Stimulated activated CD4-positive, alpha-beta T cell treated with anti-CD3 and anti-CD28 coated beads, Interleukin-4, amount 100 ng/mL, for 4 hours (primary cell): ENCODE measurements at regions not wholly inside any gene's neighbourhood (a gene's known extent, or its start where the extent isn't known, plus 50 kb on each side); places are given as distances from the start of the nearest gene placed in this dataset.
"Not testable (repeated sequence)": the region's sequence is repeated elsewhere in the genome, so short reads cannot be mapped to it uniquely, and the experiment has no call there.

Experiments
- DNase-seq, 2 experiments: peaks; one replicate each; pipeline ENCODE4 v3.0.0-alpha.2; 2020

DNA sequence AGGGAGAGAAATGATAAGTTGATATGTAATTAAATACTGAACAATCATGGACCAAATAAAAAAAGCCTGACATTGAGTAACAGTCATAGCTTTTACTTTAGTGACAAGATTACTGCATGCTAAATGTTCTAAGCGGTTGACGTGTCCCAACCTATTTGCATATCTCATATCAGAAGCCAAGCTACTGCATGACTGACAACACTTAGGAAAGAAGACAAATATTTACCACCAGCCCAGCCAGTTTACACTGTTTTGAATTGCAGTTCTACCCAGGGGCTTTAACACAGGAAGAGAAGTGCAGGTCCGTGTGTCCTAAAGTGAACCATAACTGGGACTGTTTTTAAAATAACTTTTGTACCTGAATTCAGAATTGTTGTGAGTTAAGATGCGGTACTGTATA lies 219.9 kb downstream of the PRDM9 start:
- no peak for DNase-seq

DNA sequence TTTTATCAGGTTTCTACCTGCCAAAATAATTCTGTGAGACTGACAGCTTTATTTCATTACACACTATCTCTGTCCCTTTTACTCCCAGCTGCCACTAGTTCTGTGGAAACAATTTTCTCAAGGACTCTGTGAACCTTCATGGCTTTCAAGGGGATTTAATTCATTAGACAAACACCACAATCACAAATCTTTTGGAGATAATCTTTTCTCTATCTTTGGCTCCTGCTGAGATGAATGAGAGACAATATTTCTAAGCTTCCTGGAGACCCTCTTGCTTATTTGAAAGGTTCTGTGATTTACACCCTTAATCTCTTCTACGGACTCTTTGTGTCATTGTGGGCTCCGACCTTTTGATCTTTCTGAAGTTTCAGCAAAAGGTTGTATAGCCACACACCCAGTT lies 222.6 kb downstream of the PRDM9 start:
- no peak for DNase-seq

DNA sequence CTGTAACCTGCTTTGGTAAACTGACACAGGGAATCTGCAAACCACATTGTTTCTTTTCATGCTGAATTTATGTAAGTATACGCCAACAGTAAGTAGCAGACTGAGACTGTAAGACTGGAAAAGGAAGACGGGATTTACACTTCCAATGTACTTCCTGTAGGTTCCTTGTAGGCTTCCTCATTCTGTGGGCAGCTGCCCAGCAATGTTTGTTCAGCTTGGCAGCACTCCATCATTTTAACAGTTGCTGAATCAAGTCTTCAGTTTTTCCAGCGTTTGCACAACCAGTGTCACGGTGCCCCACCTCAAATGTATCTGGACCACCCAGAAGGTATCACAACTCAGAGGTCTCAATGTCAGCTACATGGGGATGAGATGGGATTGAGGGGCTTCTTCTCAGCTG lies 232.6 kb downstream of the PRDM9 start:
- DNase-seq: no peak

DNA sequence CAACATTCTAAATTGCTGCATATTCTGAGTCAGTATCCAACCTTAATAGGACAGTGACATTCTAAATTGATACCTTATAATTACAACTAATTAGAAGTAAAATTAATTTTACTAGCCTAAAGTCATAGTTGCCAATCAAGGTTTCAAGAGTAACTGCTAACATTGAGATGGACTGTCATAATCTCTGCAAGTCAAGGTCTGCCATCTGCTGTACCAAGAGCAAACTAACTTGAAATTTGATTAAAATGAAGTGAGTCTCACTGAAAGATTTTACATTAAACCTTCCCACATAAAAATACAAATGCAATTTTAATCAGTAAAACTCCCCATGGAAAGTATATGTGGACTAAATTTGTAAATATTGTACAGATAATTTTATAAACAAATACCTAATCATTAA lies 235.3 kb downstream of the PRDM9 start:
- DNase-seq: no peak

DNA sequence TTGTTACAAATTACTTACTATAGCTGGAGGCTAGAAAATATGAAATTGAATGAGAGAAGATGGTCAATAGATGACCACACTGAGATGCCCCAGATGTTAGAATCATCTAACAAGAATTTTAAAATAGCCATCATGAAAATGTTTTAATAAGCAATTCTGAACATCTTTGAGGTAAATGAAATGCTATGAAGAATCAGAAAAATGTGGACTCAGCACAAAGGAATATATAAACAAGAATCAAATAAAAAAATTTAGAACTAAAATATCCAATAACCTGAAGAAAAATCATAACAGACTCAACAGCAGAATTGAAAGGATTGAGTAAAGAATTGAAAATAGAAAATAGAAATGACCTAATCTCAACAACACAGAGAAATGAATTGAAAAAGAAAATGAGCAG lies 248.5 kb downstream of the PRDM9 start:
- no peak for DNase-seq

DNA sequence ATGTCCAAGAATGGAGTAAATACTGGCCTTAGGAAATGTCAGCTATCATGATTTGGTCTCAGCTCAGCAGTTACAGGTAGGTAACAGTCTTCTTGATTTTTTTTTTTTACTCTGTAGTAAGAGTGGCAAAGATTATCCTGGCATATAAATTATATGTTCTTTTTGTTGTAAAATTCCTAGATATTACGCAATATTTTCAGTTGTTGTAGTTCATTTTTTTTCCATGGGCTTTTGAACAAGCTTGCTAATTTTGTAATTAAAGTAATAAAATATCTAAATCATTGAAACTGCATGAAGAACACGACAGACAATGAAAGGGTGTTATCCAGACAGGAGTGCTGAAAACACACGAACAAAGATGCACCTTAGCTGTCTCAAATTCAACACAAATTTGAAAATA lies 249.4 kb downstream of the PRDM9 start:
- no peak for DNase-seq

DNA sequence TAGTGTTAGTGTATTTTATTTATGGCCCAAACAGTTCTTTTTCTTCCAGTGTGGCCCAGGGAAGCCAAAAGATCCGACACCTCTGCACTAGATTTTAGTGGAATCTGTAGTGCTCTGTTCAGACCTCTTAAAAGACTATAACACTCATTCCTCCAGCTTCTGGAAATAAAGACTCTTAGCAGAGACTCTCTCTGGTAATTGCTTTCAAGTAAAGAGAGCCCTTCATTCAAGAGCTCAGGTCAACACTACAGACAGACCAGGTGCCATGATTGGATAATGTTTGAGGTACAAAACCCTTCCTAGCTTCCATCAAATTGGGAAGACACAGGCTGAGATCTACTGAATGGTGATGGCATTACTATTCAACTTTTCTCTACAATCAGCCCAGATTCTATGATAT lies 255.8 kb downstream of the PRDM9 start:
- DNase-seq: no peak

DNA sequence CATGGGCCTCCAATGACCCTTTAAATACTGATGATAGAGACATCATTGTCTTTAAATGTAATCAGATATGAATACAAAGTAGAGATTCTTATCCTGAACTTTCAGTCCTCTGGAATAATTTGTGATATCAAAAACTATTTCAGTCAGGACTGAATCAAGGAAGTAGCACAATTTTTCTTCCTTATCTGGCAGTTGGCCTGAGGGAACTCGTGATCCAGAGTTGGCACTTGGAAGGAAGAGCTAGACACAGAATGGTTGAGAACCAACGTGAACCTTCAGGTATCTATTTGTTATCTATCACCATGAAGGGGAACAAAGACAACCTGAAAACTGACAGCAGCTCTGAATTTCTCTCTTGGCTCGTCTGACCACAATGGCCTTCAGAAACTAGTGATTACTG lies 269.3 kb downstream of the PRDM9 start:
- no peak for DNase-seq

DNA sequence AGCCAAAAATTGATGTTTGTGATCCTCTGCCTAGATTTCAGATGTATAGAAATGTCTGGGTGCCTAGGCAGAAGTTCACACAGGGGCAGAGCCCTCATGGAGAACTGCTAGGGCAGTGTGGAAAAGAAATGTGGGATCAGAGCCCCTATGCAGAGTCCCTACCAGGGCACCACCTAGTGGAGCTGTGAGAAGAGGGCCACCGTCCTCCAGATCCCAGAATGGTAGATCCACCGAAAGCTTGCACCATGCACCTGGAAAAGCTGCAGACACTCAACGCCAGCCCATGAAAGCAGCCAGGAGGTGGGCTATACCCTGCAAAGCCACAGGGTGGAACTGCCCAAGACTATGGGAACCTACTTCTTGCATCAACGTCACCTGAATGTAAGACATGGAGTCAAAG lies 292.9 kb downstream of the PRDM9 start:
- DNase-seq: not testable (repeated sequence)

DNA sequence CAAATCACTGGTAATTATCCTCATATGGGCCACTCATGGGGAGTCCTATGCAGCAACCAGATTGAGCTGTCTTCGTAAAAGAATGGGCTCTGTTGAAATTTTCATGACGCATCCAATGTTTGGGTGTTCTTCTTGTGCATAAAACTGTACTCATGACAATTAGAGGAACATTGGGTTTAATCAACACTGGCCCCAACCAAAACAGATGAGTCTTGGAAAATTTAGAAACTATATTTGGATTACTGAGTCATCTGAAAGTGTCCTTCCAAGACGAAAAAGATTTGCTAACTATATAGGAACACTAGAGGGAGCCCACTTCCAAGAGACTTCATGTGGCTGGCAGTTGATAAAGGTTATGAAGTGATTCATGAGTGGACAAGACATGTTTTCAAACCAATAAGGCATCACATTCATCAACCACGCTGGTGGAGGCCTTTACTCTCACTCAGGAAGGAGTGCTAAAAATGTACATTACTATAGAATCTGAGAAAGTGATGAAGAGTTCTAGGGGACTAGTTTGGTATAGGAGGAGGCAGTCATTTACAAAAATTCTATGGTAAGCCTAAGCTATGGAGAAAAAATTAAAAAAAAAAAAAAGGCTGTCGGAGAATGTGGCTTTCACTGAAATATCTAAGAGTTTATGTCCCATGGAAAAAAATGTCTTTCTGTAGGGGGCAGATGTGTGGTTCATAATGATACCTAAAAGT lies 313.5 kb downstream of the PRDM9 start:
- no peak for DNase-seq

DNA sequence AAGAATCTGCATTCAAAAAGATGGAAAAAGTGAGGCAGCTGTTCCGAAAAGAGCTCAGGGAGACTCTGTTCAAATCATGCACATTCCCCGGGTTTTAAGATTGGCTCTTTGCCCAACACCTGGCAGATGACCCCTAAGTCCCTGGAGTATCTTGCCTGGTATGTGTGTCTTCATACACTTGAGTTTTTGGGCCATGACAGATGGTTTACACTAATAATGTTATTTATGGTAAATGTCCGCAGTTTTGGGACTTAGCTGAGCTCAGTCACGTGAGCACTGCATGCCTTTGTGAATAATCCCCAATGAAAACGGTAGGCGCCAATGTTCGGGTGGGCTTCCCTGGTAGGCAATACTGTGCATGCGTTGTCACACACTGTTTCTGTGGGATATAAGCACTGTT lies 316.1 kb downstream of the PRDM9 start:
- no peak for DNase-seq

DNA sequence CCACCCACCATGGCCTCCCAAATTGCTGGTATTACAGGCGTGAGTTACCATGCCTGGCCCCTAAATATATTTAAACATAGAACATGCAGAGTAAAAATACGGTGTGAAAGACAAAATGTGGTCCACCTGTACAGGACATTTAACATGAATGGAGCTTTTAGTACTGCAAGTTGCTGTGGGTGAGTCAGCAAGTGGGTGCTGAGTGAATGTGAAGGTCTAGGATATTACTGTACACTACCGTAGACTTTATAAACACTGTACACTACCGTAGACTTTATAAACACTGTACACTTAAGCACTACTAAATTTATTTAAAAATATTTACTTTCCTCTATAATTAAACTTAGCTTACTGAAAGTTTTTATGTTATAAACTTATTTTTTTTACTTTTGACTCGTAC lies 317.8 kb downstream of the PRDM9 start:
- DNase-seq: no peak

DNA sequence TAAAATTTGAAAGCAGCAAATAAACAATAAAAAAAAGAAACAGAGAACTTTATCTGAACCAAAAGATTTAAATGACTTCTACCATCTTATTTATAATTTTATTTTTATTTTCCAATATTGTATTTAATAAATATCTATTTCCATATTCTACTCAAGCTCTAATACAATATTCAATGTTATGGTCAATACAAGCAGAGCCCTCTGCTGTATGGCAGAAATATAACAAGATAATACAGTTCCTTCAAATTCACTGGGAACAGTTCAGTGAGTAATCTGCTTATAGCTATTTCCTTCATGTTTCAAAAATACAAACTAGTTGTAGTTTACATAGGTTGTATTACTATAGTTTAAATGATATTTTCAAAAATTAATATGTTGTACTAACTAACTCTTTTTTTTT lies 332.7 kb downstream of the PRDM9 start:
- no peak for DNase-seq

DNA sequence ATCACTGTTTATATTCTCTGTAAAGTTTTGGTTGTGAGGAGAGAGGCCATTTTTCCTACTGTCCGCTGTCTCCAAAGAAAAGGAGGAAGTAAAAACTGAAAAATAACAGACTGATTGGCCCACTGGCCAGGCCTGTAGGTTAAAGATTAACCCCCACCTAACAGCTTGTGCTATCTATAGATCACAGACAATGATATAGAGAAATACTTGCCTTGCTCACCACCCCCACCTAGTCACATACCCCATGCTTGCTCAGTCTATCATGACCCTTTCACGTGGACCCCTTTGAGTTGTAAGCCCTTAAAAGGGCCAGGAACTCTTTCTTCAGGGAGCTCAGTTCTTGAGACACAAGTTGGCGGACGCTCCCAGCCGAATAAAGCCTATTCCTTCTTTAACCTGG lies 357.4 kb downstream of the PRDM9 start:
- DNase-seq: no peak

DNA sequence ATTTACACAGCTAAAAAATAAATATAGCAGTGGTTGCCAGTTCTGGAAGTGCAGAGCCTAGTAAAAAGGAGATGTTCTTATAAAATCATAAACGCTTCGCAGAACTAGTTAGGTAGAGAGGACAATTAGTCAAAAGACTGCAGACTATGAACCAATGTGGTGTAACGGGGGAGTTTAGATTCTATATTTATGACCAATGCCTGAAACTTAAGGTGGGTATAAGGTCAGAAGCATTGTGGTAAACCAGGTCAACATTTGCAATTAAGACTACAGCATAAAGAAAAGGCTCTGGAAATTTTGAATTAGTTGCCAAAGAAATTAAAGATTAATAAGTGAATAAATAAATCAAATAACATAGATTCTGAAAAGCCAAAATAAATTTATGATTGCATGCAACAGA lies 370.4 kb downstream of the PRDM9 start:
- no peak for DNase-seq

DNA sequence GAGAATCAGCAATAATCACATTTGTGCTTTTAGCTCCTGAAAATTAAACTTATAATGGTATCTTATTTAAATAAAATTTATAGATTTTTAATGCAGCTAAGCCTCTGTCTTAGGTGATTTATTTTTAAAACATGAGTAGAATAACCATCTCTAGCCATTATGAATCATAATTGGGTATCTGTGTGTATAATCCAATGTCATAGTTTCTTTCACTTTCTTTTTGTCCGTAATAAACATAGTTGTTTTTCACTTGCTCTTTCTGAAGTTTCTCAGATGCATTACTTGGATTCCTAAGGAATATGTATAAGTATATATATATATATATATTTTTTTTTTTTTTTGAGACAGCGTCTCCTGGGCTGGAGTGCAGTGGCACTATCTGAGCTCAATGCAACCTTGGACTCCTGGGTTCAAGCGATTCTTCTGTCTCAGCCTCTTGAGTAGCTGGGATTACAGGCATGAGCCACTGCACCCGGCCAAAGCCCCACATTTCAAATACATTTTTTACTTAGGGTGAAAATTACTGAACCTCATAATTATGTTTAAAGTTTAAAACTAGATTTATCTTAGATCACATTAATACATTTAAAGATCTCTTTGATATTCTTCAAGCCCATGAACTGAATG lies 377.1 kb downstream of the PRDM9 start:
- DNase-seq: no peak

DNA sequence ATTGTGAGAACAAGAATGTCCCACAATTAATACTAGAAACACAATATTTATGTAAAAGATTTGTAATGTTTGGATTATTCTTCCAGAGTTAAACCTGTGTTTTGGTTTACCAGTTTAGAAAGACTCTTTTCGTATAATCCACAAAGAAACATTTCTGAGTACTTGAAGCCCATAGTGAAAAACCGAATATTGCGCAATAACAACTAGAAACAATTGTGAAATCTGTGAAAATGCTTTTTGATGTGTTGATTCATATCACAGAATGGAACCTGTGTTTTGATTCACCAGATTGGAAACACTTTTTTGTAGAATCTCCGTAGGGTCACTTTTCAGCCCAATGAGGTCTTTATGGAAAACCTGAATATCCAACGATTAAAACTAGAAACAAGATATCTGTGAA lies 386.2 kb downstream of the PRDM9 start:
- no peak for DNase-seq

DNA sequence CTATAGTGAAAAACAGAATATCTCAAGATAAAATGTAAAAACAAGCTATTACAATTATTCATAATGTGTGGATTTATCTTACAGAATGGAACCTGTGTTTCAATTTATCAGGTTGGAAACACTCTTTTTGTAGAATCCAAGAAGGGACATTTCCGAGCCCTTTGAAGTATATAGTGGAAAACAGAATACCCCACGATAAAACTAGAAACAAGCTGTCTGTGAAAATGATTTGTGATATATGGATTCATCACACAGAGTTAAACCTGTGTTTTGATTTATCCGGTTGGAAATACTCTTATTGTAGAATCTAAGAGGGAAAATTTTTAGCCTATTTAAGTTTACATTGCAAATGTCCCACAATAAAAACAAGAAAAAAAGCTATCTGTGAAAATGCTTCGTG lies 388.2 kb downstream of the PRDM9 start:
- DNase-seq: no peak

DNA sequence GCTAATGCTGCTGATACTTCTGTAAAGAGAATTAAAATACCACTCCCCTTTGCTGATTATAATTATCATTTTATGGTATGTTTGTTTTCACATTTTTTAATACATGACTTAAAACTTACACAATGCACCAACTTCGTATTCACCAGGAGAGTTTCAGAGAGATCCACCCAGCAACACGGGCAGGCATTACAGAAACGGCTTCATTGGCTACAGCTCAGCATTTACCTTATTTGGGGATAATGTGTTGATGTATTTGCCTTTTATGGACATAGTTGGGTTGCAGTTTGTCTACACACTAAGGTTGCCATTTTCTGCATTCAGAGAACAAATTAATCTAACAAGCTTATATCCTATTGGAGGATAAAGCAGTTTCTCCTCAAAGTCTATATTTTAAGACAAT lies 423.6 kb downstream of the PRDM9 start:
- DNase-seq: no peak

DNA sequence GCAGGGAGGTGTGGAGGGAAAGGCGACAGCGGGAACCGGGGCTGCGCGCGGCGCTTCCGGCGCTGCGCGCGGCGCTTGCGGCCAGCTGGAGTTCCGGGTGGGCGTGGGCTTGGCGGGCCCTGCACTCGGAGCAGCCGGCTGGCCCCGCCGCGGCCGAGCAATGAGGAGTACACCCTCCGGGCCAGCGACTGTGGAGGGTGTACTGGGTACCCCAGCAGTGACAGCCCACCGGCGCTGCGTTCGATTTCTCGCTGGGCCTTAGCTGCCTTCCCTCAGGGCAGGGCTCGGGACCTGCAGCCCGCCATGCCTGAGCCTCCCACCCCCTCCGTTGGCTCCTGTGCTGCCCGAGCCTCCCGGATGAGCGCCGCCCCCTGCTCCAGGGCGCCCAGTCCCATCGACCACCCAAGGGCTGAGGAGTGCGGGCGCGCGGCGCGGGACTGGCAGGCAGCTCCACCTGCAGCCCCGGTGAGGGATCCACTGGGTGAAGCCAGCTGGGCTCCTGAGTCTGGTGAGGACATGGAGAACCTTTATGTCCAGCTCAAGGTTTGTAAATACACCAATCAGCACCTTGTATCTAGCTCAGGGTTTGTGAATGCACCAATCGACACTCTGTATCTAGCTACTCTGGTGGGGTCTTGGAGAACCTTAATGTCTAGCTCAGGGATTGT lies 444.0 kb downstream of the PRDM9 start:
- DNase-seq: peak in 1 of 2 experiments; percentile 0

DNA sequence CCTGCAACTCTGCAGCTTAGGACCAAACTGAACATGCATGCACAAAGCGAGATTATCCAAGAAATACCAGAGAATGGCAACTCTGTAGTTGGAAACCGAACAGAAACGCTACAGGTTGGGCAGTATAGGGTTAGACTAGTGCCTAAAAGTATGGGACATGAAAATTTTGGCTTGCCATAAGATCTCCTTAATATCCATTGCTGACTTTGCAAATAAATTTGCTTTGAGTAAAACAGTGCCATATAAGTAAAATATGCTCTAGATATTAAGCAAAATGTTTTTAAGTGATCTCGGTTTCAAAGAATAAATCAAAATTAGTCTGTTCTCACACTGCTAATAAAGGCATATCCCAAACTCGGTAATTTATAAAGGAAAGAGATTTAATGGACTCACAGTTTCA lies 456.0 kb downstream of the PRDM9 start:
- no peak for DNase-seq

DNA sequence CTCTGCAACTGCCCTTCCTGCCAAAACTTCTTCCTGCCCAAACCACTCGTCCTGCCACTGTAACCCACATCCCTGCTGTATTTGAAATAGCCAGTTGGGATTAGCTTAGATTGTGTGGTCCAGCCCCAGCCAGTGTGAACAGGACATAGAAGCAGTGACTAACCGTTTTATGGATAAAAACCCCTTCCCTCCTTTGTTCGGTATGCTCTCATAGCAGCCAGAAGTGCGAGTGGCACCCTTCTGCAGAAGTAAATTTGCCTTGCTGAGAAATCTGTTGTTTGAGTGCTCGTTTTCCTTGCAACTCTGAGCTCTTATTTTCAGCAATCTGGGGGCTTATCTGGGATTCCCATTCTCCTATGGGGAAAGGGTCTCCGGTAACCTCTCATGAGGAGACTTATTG lies 470.0 kb downstream of the PRDM9 start:
- DNase-seq: no peak

DNA sequence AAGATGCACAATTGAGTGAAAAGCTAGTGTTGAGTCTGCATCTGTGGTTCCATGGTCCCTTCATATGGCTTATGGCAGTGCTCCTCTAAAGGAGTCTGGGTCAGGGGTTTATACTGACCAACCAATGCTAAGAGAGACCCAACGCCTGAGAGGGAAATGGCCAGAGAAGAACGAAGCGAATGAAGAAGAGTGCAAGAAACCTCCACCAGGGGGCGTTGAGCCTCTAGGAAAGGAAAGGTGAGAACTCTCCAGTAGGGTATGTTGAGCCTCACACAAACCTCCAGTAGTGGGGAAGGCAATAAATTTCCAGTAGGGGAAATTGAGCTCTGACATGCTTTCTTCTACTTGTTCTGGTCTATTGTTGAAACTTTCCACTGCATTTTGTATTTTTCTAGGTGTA lies 470.6 kb downstream of the PRDM9 start:
- DNase-seq: no peak

DNA sequence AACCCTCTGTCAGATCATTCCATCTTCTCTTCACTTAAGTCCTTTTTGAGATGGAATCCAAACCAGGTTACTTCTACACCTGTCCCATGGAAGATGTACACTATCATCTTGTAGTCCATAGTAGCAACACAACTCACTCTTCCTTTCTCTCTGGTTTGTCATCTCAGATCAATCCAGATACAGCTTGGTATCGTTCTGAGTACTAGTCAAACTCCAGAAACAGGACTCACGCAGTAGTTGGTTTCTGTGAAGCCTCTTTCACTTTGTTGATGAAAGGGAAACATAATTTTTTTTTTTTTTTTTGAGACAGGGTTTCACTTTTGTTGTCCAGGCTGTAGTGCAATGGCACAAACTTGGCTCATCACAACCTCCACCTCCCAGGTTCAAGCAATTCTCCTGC lies 484.0 kb downstream of the PRDM9 start:
- no peak for DNase-seq
